Stimulated activated CD4-positive, alpha-beta T cell treated with anti-CD3 and anti-CD28 coated beads, Interleukin-15, amount 100 ng/mL, for 48 hours (primary cell): ENCODE measurements at regions not wholly inside any gene's neighbourhood (a gene's known extent, or its start where the extent isn't known, plus 50 kb on each side); places are given as distances from the start of the nearest gene placed in this dataset.
A peak's percentile ranks its signal among the peaks of the same experiment; 100 is the strongest.

Experiments
- DNase-seq, 2 donors: peaks; one replicate each; pipeline ENCODE4 v3.0.0-alpha.2; 2020; ENCODE audit warnings: low read depth in 2 of 2

GRCh38 chr10:44326474-44327030 lies 58.3 kb downstream of the CXCL12 start:
- DNase-seq = no peak

GRCh38 chr10:44325596-44326307 lies 59.1 kb downstream of the CXCL12 start:
- DNase-seq = no peak

GRCh38 chr10:44325157-44325556 lies 59.7 kb downstream of the CXCL12 start:
- no peak for DNase-seq

GRCh38 chr10:44323838-44324237 lies 61.1 kb downstream of the CXCL12 start:
- DNase-seq = no peak

GRCh38 chr10:44322137-44322536 lies 62.8 kb downstream of the CXCL12 start:
- no peak for DNase-seq

GRCh38 chr10:44320756-44321155 lies 64.1 kb downstream of the CXCL12 start:
- DNase-seq = no peak

- no peak for DNase-seq
These were observed 67.0 kb downstream of the CXCL12 start for GRCh38 chr10:44317856-44318255.

- DNase-seq = no peak
These were observed 68.0 kb downstream of the CXCL12 start for GRCh38 chr10:44316922-44317215.

GRCh38 chr10:44316187-44316921 lies 68.5 kb downstream of the CXCL12 start:
- peak; percentile 12 to 16 for DNase-seq

GRCh38 chr10:44314802-44315460 lies 70.0 kb downstream of the CXCL12 start:
- no peak for DNase-seq

GRCh38 chr10:44313761-44314165 lies 71.1 kb downstream of the CXCL12 start:
- no peak for DNase-seq

GRCh38 chr10:44312401-44312800 lies 72.5 kb downstream of the CXCL12 start:
- DNase-seq = no peak

GRCh38 chr10:44311563-44312051 lies 73.3 kb downstream of the CXCL12 start:
- no peak for DNase-seq

- peak; percentile 45 to 52 for DNase-seq
These were observed 73.9 kb downstream of the CXCL12 start for GRCh38 chr10:44310762-44311562.

GRCh38 chr10:44309939-44310761 lies 74.7 kb downstream of the CXCL12 start:
- no peak for DNase-seq

- DNase-seq = no peak
These were observed 75.5 kb downstream of the CXCL12 start for GRCh38 chr10:44309361-44309760.

GRCh38 chr10:44308935-44309334 lies 76.0 kb downstream of the CXCL12 start:
- no peak for DNase-seq

GRCh38 chr10:44307691-44308090 lies 77.2 kb downstream of the CXCL12 start:
- DNase-seq = no peak

GRCh38 chr10:44306762-44307161 lies 78.1 kb downstream of the CXCL12 start:
- DNase-seq = no peak

- no peak for DNase-seq
These were observed 78.7 kb downstream of the CXCL12 start for GRCh38 chr10:44306147-44306710.
